Stimulated activated CD4-positive, alpha-beta T cell treated with anti-CD3 and anti-CD28 coated beads, Interleukin-4, amount 100 ng/mL, for 4 hours (primary cell): ENCODE measurements at regions not wholly inside any gene's neighbourhood (a gene's known extent, or its start where the extent isn't known, plus 50 kb on each side); places are given as distances from the start of the nearest gene placed in this dataset.
"Not testable (repeated sequence)": the region's sequence is repeated elsewhere in the genome, so short reads cannot be mapped to it uniquely, and the experiment has no call there.

Experiments
- DNase-seq, 2 experiments: peaks; one replicate each; pipeline ENCODE4 v3.0.0-alpha.2; 2020

- no peak for DNase-seq
Observed at GRCh38 chr11:25628030-25628429, 703.9 kb upstream of the ANO3 start.

- DNase-seq, result no peak
Observed at GRCh38 chr11:25633230-25633629, 698.7 kb upstream of the ANO3 start.

- DNase-seq, result not testable (repeated sequence)
Observed at GRCh38 chr11:25649220-25649619, 682.7 kb upstream of the ANO3 start.

- no peak for DNase-seq
Observed at GRCh38 chr11:25650319-25650718, 681.6 kb upstream of the ANO3 start.

- no peak for DNase-seq
Observed at GRCh38 chr11:25655636-25656035, 676.3 kb upstream of the ANO3 start.

- DNase-seq, result no peak
Observed at GRCh38 chr11:25658916-25659315, 673.0 kb upstream of the ANO3 start.

- DNase-seq, result no peak
Observed at GRCh38 chr11:25659706-25660105, 672.2 kb upstream of the ANO3 start.

- DNase-seq, result no peak
Observed at GRCh38 chr11:25667871-25668270, 664.1 kb upstream of the ANO3 start.

GRCh38 chr11:25691959-25692358 is 640.0 kb upstream of the ANO3 start:
- no peak for DNase-seq

- DNase-seq, result no peak
Observed at GRCh38 chr11:25702417-25702816, 629.5 kb upstream of the ANO3 start.

GRCh38 chr11:25710975-25711374 is 621.0 kb upstream of the ANO3 start:
- no peak for DNase-seq

- no peak for DNase-seq
Observed at GRCh38 chr11:25727944-25728343, 604.0 kb upstream of the ANO3 start.

GRCh38 chr11:25730230-25730629 is 601.7 kb upstream of the ANO3 start:
- DNase-seq, result no peak

- no peak for DNase-seq
Observed at GRCh38 chr11:25733777-25734176, 598.2 kb upstream of the ANO3 start.

- DNase-seq, result no peak
Observed at GRCh38 chr11:25734591-25735211, 597.2 kb upstream of the ANO3 start.

- no peak for DNase-seq
Observed at GRCh38 chr11:25737071-25737675, 594.8 kb upstream of the ANO3 start.

GRCh38 chr11:25741886-25742285 is 590.0 kb upstream of the ANO3 start:
- no peak for DNase-seq

GRCh38 chr11:25742800-25743199 is 589.1 kb upstream of the ANO3 start:
- no peak for DNase-seq

GRCh38 chr11:25755381-25755780 is 576.5 kb upstream of the ANO3 start:
- DNase-seq, result no peak

GRCh38 chr11:25755918-25756584 is 575.9 kb upstream of the ANO3 start:
- DNase-seq, result no peak

- no peak for DNase-seq
Observed at GRCh38 chr11:25758145-25758661, 573.7 kb upstream of the ANO3 start.

GRCh38 chr11:25766332-25767015 is 565.5 kb upstream of the ANO3 start:
- no peak for DNase-seq

GRCh38 chr11:25769287-25769686 is 562.6 kb upstream of the ANO3 start:
- DNase-seq, result no peak

- no peak for DNase-seq
Observed at GRCh38 chr11:25771605-25772004, 560.3 kb upstream of the ANO3 start.
